Nephron (organoid): ENCODE measurements at regions not wholly inside any gene's neighbourhood (a gene's known extent, or its start where the extent isn't known, plus 50 kb on each side); places are given as distances from the start of the nearest gene placed in this dataset.
A peak's percentile ranks its signal among the peaks of the same experiment; 100 is the strongest.
"Not testable (repeated sequence)": the region's sequence is repeated elsewhere in the genome, so short reads cannot be mapped to it uniquely, and the experiment has no call there.

Experiments used
- H3K27ac Mint-ChIP-seq, 3 experiments: 2 replicates each; pipeline ENCODE4 v1.8.0; 2020; ENCODE audit warnings: mixed read lengths in 3 of 3, mild to moderate bottlenecking in 2 of 3, moderate library complexity in 1 of 3
- H3K27me3 Mint-ChIP-seq: 2 replicates; pipeline ENCODE4 v1.8.0; 2021; ENCODE audit warnings: low read depth, mild to moderate bottlenecking, moderate library complexity, mixed read lengths
- H3K36me3 Mint-ChIP-seq: 2 replicates; pipeline ENCODE4 v1.8.0; 2020; ENCODE audit warnings: low read depth, mixed read lengths
- H3K4me1 Mint-ChIP-seq: 2 replicates; pipeline ENCODE4 v1.8.0; 2020; ENCODE audit warnings: mixed read lengths
- H3K4me3 Mint-ChIP-seq, 3 experiments: 2 replicates each; pipeline ENCODE4 v1.8.0; 2020; ENCODE audit warnings: mild to moderate bottlenecking in 3 of 3, mixed read lengths in 3 of 3, moderate library complexity in 2 of 3
- H3K9me3 Mint-ChIP-seq: 2 replicates; pipeline ENCODE4 v1.8.0; 2020; ENCODE audit warnings: mixed read lengths
- TF ChIP-seq, protein P1 (sequence below), 3 experiments: fragments of 200-600 bp; sonication (generic); IDR thresholded peaks; one replicate each; pipeline ENCODE4 v1.5.0; 2021; ENCODE audit warnings: antibody characterized with exemption in 3 of 3; ENCODE audit not compliant: unreplicated experiment in 3 of 3

DNA sequence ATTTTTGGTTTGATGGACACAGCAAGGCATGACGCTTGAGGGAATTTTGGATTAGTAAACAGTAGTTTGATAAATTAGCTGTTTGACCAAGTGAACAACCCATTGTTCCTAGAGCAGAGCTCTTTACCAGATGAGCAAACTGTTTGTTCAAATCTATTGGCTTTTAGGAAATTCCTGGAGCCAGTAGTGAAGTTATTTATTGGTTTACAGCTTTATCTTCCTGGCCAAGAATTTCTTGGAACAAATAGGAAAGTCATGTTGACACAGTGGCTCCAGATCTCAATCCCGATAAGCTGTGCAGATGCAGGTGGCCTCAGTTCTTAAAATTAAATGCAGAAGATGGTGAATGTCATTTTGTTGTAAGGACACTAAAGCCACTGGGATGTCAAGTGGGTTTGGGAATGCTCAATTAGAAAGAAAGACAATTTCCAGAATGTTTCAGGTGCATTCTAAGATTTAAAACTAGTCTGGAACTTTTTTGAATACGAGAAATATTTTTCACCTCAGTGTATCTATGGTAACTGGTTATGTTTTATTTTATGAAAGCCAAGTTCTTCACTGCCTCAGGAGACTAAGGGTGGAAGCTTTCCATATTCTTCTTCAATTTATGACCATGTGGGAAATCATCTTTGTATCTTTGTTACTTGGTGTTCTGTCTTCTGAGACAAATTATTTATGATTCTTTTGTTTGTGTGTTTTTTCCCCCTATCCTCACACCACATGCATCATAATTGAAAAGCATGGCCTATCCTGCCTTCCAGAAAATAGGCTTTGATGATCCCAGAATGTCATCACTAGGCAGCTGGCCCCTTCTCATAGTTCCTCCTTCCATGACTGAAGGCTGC is 554.5 kb downstream of the STIM2 start:
- Mint-ChIP-seq H3K27ac (peak overlapping the region in 2 of 3 experiments; percentile 5 to 25), H3K4me3 (no peak overlapping the region), H3K36me3 (no peaks in the 10 kb centered on the region), H3K4me1 (no peaks in the 10 kb centered on the region), H3K27me3 (no peaks in the 10 kb centered on the region), H3K9me3 (peaks cover 15% of the 10 kb centered on the region)
- TF ChIP-seq, protein P1, sequence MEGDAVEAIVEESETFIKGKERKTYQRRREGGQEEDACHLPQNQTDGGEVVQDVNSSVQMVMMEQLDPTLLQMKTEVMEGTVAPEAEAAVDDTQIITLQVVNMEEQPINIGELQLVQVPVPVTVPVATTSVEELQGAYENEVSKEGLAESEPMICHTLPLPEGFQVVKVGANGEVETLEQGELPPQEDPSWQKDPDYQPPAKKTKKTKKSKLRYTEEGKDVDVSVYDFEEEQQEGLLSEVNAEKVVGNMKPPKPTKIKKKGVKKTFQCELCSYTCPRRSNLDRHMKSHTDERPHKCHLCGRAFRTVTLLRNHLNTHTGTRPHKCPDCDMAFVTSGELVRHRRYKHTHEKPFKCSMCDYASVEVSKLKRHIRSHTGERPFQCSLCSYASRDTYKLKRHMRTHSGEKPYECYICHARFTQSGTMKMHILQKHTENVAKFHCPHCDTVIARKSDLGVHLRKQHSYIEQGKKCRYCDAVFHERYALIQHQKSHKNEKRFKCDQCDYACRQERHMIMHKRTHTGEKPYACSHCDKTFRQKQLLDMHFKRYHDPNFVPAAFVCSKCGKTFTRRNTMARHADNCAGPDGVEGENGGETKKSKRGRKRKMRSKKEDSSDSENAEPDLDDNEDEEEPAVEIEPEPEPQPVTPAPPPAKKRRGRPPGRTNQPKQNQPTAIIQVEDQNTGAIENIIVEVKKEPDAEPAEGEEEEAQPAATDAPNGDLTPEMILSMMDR (IDR thresholded peaks at IDR 0.05; ENCODE audit: unreplicated experiment in 3 of 3) = no peak

DNA sequence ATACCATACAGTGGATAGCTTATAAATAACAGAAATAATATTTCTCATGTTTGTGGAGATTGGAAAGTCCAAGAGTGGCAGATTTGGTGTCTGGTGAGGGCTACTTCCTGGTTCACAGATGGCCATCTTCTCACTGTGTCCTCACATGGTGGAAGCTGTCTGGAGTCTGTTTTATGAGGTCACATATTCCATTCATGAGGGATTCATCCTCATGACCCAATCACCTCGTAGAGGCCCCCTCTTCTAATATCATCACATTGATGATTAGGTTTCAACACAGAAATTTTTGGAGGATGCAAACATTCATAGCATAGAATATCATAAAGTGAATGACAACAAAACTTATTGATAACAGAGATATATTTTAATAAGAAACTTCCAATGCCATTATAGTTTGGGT is 568.0 kb downstream of the STIM2 start:
- no peak overlapping the region for H3K4me3 Mint-ChIP-seq
- no peaks in the 10 kb centered on the region for H3K27me3 Mint-ChIP-seq
- no peak overlapping the region for H3K27ac Mint-ChIP-seq
- H3K9me3 Mint-ChIP-seq = peaks cover 5% of the 10 kb centered on the region
- H3K36me3 Mint-ChIP-seq = no peaks in the 10 kb centered on the region
- H3K4me1 Mint-ChIP-seq = no peaks in the 10 kb centered on the region
- TF ChIP-seq, protein P1 (IDR thresholded peaks at IDR 0.05; ENCODE audit: unreplicated experiment in 3 of 3) = no peak

DNA sequence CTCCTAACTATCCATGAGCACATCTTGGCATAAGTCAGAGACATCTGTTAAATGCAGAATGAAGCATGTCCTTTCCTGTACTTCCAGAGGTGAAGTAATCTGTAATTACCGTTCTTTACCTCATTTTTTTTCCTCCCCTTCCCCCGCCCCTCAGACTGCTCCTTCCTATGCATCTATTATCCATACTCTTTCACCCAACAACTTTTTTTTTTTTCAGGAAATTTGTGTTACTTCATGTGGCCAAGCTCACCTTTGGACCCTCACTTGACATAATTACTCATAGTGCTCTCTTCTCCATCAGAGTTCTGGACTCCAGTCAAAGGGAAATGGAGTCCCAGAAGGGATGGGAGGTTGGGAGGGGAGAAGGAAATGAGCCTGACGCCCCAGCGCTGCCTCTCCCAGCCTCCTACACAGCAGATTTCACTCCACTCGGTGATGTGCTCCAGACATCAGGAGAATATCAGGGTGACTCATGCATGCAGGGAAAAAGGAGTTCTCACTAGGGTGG is 568.8 kb downstream of the STIM2 start:
- TF ChIP-seq, protein P1 (IDR thresholded peaks at IDR 0.05; ENCODE audit: unreplicated experiment in 3 of 3) = no peak
- peaks cover 5% of the 10 kb centered on the region for H3K9me3 Mint-ChIP-seq
- no peaks in the 10 kb centered on the region for H3K27me3 Mint-ChIP-seq
- no peak overlapping the region for H3K27ac Mint-ChIP-seq
- H3K36me3 Mint-ChIP-seq = no peaks in the 10 kb centered on the region
- no peak overlapping the region for H3K4me3 Mint-ChIP-seq
- no peaks in the 10 kb centered on the region for H3K4me1 Mint-ChIP-seq

DNA sequence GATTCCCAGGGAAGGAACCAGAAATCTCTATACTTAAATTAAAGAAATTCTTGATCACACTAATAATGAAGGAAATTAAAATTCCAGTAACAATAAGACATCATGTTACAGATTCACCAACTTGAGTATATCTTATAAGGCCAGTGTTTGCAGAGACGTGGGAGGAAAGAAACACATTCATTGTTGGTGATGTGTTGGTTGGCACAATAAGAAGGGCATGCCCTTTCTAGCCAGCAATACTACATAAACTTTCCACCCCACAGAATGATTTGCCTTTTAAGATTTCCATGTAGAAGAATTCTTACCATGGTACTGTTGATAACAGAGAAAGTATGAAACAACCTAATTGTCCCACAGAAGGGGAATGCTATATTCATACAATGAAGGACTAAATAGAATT is 581.5 kb downstream of the STIM2 start:
- H3K36me3 Mint-ChIP-seq = no peaks in the 10 kb centered on the region
- no peaks in the 10 kb centered on the region for H3K27me3 Mint-ChIP-seq
- TF ChIP-seq, protein P1 (IDR thresholded peaks at IDR 0.05; ENCODE audit: unreplicated experiment in 3 of 3) = no peak
- H3K9me3 Mint-ChIP-seq = no peaks in the 10 kb centered on the region
- H3K27ac Mint-ChIP-seq = no peak overlapping the region
- H3K4me1 Mint-ChIP-seq = no peaks in the 10 kb centered on the region
- no peak overlapping the region for H3K4me3 Mint-ChIP-seq

DNA sequence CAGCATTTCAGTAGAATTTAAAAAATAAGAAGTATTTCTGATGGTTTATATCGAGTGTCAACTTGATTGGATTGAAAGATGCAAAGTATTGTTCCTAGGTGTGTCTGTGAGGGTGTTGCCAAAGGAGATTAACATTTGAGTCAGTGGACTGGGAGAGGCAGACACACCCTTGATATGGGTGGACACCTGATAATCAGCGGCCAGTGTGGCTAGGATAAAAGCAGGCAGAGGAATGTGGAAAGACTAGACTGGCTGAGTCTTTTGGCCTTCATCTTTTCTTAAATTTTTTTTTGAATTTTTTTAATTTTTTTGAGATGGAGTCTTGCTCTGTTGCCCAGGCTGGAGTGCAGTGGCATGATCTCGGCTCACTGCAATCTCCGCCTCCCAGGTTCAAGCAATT is 582.0 kb downstream of the STIM2 start:
- not testable (repeated sequence) for H3K4me1 Mint-ChIP-seq, H3K9me3 Mint-ChIP-seq, H3K36me3 Mint-ChIP-seq, H3K27ac Mint-ChIP-seq, H3K4me3 Mint-ChIP-seq, H3K27me3 Mint-ChIP-seq

DNA sequence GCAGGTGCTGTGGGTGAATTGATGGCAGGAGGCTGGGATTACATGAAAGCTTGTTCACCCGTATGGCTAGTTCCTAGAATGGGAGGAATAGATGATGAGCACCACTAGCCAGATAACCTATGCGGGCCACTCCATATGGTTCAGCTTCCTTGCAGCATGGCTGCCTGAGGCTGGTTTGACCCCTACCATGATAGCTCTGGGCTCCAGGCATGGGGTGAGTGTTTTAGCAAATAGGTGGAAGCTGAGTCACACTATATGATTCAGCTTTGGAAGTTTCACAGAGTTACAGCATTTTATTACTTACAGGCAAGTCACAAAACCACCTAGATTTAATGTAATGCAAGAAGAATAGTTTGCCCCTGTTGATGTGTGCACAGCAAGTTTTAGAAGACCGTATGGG is 603.2 kb downstream of the STIM2 start:
- no peaks in the 10 kb centered on the region for H3K36me3 Mint-ChIP-seq
- no peak overlapping the region for H3K27ac Mint-ChIP-seq
- no peak overlapping the region for H3K4me3 Mint-ChIP-seq
- no peaks in the 10 kb centered on the region for H3K4me1 Mint-ChIP-seq
- TF ChIP-seq, protein P1 (IDR thresholded peaks at IDR 0.05; ENCODE audit: unreplicated experiment in 3 of 3) = no peak
- no peaks in the 10 kb centered on the region for H3K27me3 Mint-ChIP-seq
- H3K9me3 Mint-ChIP-seq = peaks cover 4% of the 10 kb centered on the region
